HEK293 (cell line): ENCODE measurements at regions not wholly inside any gene's neighbourhood (a gene's known extent, or its start where the extent isn't known, plus 50 kb on each side); places are given as distances from the start of the nearest gene placed in this dataset.

ENCODE experiments used
- CTCF ChIA-PET: fragments of 350-600 bp; formaldehyde crosslinking; extraction: SDS; loops from one replicate; lab custom pipeline; 2021; ENCODE audit warnings: antibody characterized with exemption; lab: Yijun Ruan, JAX
- POLR2A ChIA-PET: fragments of 300-600 bp; formaldehyde crosslinking; extraction: SDS; loops from one replicate; lab custom pipeline; 2020; ENCODE audit warnings: antibody characterized with exemption, inconsistent platforms; lab: Yijun Ruan, JAX
- H3K27ac ChIP-seq: fragments of 200-500 bp; sonication (Bioruptor generic); 2 replicates; pipeline ENCODE4 v1.5.1; 2014; ENCODE audit warnings: low read depth, low read length, control low read depth, inconsistent platforms; ENCODE audit errors: extremely low read depth
- H3K36me3 ChIP-seq, 2 experiments: fragments of 200-500 bp in 1 of 2; sonication (Bioruptor generic) in 1 of 2; 1 replicate in 1 of 2; 2 replicates in 1 of 2; pipeline ENCODE4 v1.5.1; 2014 to 2017; ENCODE audit warnings: inconsistent platforms in 2 of 2, low read length in 2 of 2; ENCODE audit not compliant: control insufficient read depth in 2 of 2, insufficient read depth in 1 of 2
- H3K4me1 ChIP-seq: fragments of 200-500 bp; sonication (Bioruptor generic); 2 replicates; pipeline ENCODE4 v1.5.1; 2014; ENCODE audit warnings: mild to moderate bottlenecking, low read length, inconsistent platforms; ENCODE audit not compliant: control insufficient read depth, insufficient read depth
- H3K4me3 ChIP-seq: 2 replicates; pipeline ENCODE4 v1.5.1; 2011; ENCODE audit warnings: low read depth, mild to moderate bottlenecking, control low read depth, low read length, moderate library complexity
- H3K9me3 ChIP-seq: fragments of 200-500 bp; sonication (Bioruptor generic); 2 replicates; pipeline ENCODE4 v1.5.1; 2014; ENCODE audit warnings: low read depth, low read length, inconsistent platforms; ENCODE audit not compliant: control insufficient read depth, insufficient read depth
- GFI1B ChIP-seq: fragments of 450-650 bp; formaldehyde crosslinking; IDR thresholded peaks from 2 replicates; pipeline ENCODE4 v1.5.1; 2016; ENCODE audit warnings: missing biosample characterization, missing genetic modification characterization
- GLIS1 ChIP-seq: fragments of 450-650 bp; formaldehyde crosslinking; IDR thresholded peaks from 2 replicates; pipeline ENCODE4 v1.5.1; 2016; ENCODE audit warnings: missing biosample characterization, missing genetic modification characterization
- KLF8 ChIP-seq: fragments of 450-650 bp; formaldehyde crosslinking; IDR thresholded peaks from 2 replicates; pipeline ENCODE4 v1.5.1; 2016; ENCODE audit warnings: missing biosample characterization, missing genetic modification characterization
- MEIS1 ChIP-seq: sonication (generic); formaldehyde crosslinking; IDR thresholded peaks from 2 replicates; pipeline ENCODE4 v1.8.1; 2022; ENCODE audit warnings: missing genetic modification reagents, mild to moderate bottlenecking, borderline replicate concordance
- SETDB1 ChIP-seq: IDR thresholded peaks from one replicate; pipeline ENCODE4 v1.6.1; 2017; ENCODE audit warnings: mild to moderate bottlenecking, low read length, moderate library complexity, mixed read lengths; ENCODE audit not compliant: insufficient read length
- WT1 ChIP-seq: fragments of 450-650 bp; formaldehyde crosslinking; IDR thresholded peaks from 2 replicates; pipeline ENCODE4 v1.5.1; 2016; ENCODE audit warnings: missing biosample characterization, missing genetic modification characterization
- ZNF175 ChIP-seq: fragments of 450-650 bp; formaldehyde crosslinking; IDR thresholded peaks from 2 replicates; pipeline ENCODE4 v1.5.1; 2016; ENCODE audit warnings: missing biosample characterization, missing genetic modification characterization
- ZNF2 ChIP-seq: fragments of 450-650 bp; formaldehyde crosslinking; IDR thresholded peaks from 2 replicates; pipeline ENCODE4 v1.5.1; 2016; ENCODE audit warnings: missing biosample characterization, missing genetic modification characterization
- ZNF221 ChIP-seq: fragments of 450-650 bp; formaldehyde crosslinking; IDR thresholded peaks from 2 replicates; pipeline ENCODE4 v1.5.1; 2017; ENCODE audit warnings: missing biosample characterization, missing genetic modification characterization, borderline replicate concordance
- ZNF23 ChIP-seq: fragments of 450-650 bp; formaldehyde crosslinking; IDR thresholded peaks from 2 replicates; pipeline ENCODE4 v1.5.1; 2016; ENCODE audit warnings: missing biosample characterization, missing genetic modification characterization, borderline replicate concordance
- ZNF404 ChIP-seq: fragments of 450-650 bp; formaldehyde crosslinking; IDR thresholded peaks from 2 replicates; pipeline ENCODE4 v1.5.1; 2017; ENCODE audit warnings: missing biosample characterization, missing genetic modification characterization
- ZNF514 ChIP-seq: fragments of 450-650 bp; formaldehyde crosslinking; IDR thresholded peaks from 2 replicates; pipeline ENCODE4 v1.5.1; 2016; ENCODE audit warnings: missing biosample characterization, missing genetic modification characterization
- ZNF521 ChIP-seq: fragments of 450-650 bp; formaldehyde crosslinking; IDR thresholded peaks from 2 replicates; pipeline ENCODE4 v1.5.1; 2017; ENCODE audit warnings: missing biosample characterization, mild to moderate bottlenecking, missing genetic modification characterization
- ZNF544 ChIP-seq: fragments of 450-650 bp; formaldehyde crosslinking; IDR thresholded peaks from 2 replicates; pipeline ENCODE4 v1.5.0; 2017; ENCODE audit warnings: missing biosample characterization, missing genetic modification characterization
- ZNF548 ChIP-seq: fragments of 450-650 bp; formaldehyde crosslinking; IDR thresholded peaks from 2 replicates; pipeline ENCODE4 v1.5.1; 2016; ENCODE audit warnings: missing biosample characterization, missing genetic modification characterization
- ZNF571 ChIP-seq: fragments of 450-650 bp; formaldehyde crosslinking; IDR thresholded peaks from 2 replicates; pipeline ENCODE4 v1.5.0; 2017; ENCODE audit warnings: missing biosample characterization, missing genetic modification characterization
- ZNF629 ChIP-seq: fragments of 450-650 bp; formaldehyde crosslinking; IDR thresholded peaks from 2 replicates; pipeline ENCODE4 v1.5.1; 2017; ENCODE audit warnings: missing biosample characterization, missing genetic modification characterization
- ZNF639 ChIP-seq: fragments of 450-650 bp; formaldehyde crosslinking; IDR thresholded peaks from 2 replicates; pipeline ENCODE4 v1.5.1; 2016; ENCODE audit warnings: missing biosample characterization, missing genetic modification characterization
- ZXDB ChIP-seq: fragments of 450-650 bp; formaldehyde crosslinking; IDR thresholded peaks from 2 replicates; pipeline ENCODE4 v1.5.1; 2016; ENCODE audit warnings: missing biosample characterization, missing genetic modification characterization
- TF ChIP-seq, protein P1 (sequence below): fragments of 450-650 bp; formaldehyde crosslinking; IDR thresholded peaks from 2 replicates; pipeline ENCODE4 v1.5.1; 2016; ENCODE audit warnings: missing biosample characterization, missing genetic modification characterization
- TF ChIP-seq, protein P2 (sequence below): fragments of 450-650 bp; formaldehyde crosslinking; IDR thresholded peaks from 2 replicates; pipeline ENCODE4 v1.5.1; 2016; ENCODE audit warnings: missing biosample characterization, missing genetic modification characterization, low read depth

- no peak overlapping the region for H3K4me3 ChIP-seq
- H3K36me3 ChIP-seq = no peaks in the 10 kb centered on the region
- H3K4me1 ChIP-seq = no peaks in the 10 kb centered on the region
- CTCF ChIA-PET = no interaction called here
- POLR2A ChIA-PET = no interaction called here
- TF ChIP-seq ZNF639 (no peak), ZNF221 (no peak), ZNF544 (tag by site-specific recombination) (no peak), MEIS1 (CRISPR knock-in tag) (no peak), ZNF404 (no peak), ZNF23 (tag by site-specific recombination) (no peak), WT1 (tag by site-specific recombination) (no peak), ZNF548 (tag by site-specific recombination) (no peak), GFI1B (tag by site-specific recombination) (no peak), ZNF571 (tag by site-specific recombination) (no peak), KLF8 (tag by site-specific recombination) (no peak)
- TF ChIP-seq, protein P1, sequence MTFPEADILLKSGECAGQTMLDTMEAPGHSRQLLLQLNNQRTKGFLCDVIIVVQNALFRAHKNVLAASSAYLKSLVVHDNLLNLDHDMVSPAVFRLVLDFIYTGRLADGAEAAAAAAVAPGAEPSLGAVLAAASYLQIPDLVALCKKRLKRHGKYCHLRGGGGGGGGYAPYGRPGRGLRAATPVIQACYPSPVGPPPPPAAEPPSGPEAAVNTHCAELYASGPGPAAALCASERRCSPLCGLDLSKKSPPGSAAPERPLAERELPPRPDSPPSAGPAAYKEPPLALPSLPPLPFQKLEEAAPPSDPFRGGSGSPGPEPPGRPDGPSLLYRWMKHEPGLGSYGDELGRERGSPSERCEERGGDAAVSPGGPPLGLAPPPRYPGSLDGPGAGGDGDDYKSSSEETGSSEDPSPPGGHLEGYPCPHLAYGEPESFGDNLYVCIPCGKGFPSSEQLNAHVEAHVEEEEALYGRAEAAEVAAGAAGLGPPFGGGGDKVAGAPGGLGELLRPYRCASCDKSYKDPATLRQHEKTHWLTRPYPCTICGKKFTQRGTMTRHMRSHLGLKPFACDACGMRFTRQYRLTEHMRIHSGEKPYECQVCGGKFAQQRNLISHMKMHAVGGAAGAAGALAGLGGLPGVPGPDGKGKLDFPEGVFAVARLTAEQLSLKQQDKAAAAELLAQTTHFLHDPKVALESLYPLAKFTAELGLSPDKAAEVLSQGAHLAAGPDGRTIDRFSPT = no peak
- TF ChIP-seq, protein P2, sequence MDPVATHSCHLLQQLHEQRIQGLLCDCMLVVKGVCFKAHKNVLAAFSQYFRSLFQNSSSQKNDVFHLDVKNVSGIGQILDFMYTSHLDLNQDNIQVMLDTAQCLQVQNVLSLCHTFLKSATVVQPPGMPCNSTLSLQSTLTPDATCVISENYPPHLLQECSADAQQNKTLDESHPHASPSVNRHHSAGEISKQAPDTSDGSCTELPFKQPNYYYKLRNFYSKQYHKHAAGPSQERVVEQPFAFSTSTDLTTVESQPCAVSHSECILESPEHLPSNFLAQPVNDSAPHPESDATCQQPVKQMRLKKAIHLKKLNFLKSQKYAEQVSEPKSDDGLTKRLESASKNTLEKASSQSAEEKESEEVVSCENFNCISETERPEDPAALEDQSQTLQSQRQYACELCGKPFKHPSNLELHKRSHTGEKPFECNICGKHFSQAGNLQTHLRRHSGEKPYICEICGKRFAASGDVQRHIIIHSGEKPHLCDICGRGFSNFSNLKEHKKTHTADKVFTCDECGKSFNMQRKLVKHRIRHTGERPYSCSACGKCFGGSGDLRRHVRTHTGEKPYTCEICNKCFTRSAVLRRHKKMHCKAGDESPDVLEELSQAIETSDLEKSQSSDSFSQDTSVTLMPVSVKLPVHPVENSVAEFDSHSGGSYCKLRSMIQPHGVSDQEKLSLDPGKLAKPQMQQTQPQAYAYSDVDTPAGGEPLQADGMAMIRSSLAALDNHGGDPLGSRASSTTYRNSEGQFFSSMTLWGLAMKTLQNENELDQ = no peak
- H3K27ac ChIP-seq = no peak overlapping the region
- no peaks in the 10 kb centered on the region for H3K9me3 ChIP-seq
Measured at GRCh38 chr1:187862506-187862905, 1033.8 kb downstream of the PLA2G4A start.

- no peak for TF ChIP-seq ZXDB (tag by site-specific recombination)
- TF ChIP-seq ZNF175 (tag by site-specific recombination) = no peak
- CTCF ChIA-PET = no interaction called here
- H3K4me3 ChIP-seq = no peak overlapping the region
- POLR2A ChIA-PET = no interaction called here
- no peaks in the 10 kb centered on the region for H3K9me3 ChIP-seq
- H3K36me3 ChIP-seq = no peaks in the 10 kb centered on the region
- no peak overlapping the region for H3K27ac ChIP-seq
- H3K4me1 ChIP-seq = no peaks in the 10 kb centered on the region
Measured at GRCh38 chr1:187870552-187870951, 1041.8 kb downstream of the PLA2G4A start.

- Histone ChIP-seq H3K9me3 (no peaks in the 10 kb centered on the region), H3K4me3 (no peak overlapping the region), H3K4me1 (no peaks in the 10 kb centered on the region), H3K36me3 (no peaks in the 10 kb centered on the region), H3K27ac (no peak overlapping the region)
- ChIA-PET POLR2A (no interaction called here), CTCF (no interaction called here)
- no peak for TF ChIP-seq ZNF514
- TF ChIP-seq GLIS1 (tag by site-specific recombination) = peak; percentile 56; the same call in 1 of the 2 replicates
- no peak for TF ChIP-seq ZNF2
- TF ChIP-seq ZNF629 (tag by site-specific recombination) = no peak
- TF ChIP-seq SETDB1 = no peak
- no peak for TF ChIP-seq ZNF521 (tag by site-specific recombination)
Measured at GRCh38 chr1:187871177-187871845, 1042.6 kb downstream of the PLA2G4A start.
